SK-N-MC (cell line): ENCODE measurements at regions not wholly inside any gene's neighbourhood (a gene's known extent, or its start where the extent isn't known, plus 50 kb on each side); places are given as distances from the start of the nearest gene placed in this dataset.

Source experiments
- DNase-seq: peaks from one replicate; pipeline ENCODE4 v3.0.0-alpha.2; 2011; ENCODE audit warnings: low read depth, low spot score
- H3K27ac ChIP-seq: fragments of 200-600 bp; sonication (generic); 2 replicates; pipeline ENCODE4 v1.5.1; 2016; ENCODE audit warnings: mixed run types
- H3K36me3 ChIP-seq: fragments of 200-600 bp; sonication (generic); 2 replicates; pipeline ENCODE4 v1.6.1; 2017; ENCODE audit warnings: antibody characterized with exemption, low read length, mixed read lengths; ENCODE audit not compliant: insufficient read depth
- H3K4me3 ChIP-seq: fragments of 200-600 bp; sonication (generic); 2 replicates; pipeline ENCODE4 v1.5.1; 2016
- H3K9ac ChIP-seq: fragments of 200-600 bp; sonication (generic); 2 replicates; pipeline ENCODE4 v1.8.0; 2017; ENCODE audit warnings: mixed run types, mixed read lengths; ENCODE audit not compliant: insufficient read length
- H3K9me3 ChIP-seq: fragments of 200-600 bp; sonication (generic); 2 replicates; pipeline ENCODE4 v1.6.1; 2017; ENCODE audit warnings: low read depth, mild to moderate bottlenecking, antibody characterized with exemption, low read length, moderate library complexity, mixed read lengths
- EZH2 ChIP-seq: fragments of 200-600 bp; sonication (generic); IDR thresholded peaks from one replicate; pipeline ENCODE4 v1.6.1; 2017; ENCODE audit warnings: antibody characterized with exemption
- FOXP2 ChIP-seq: optimal IDR thresholded peaks from 2 replicates; pipeline ENCODE3; 2011; ENCODE audit warnings: mild to moderate bottlenecking, moderate library complexity; ENCODE audit not compliant: insufficient read depth; ENCODE audit errors: extremely low read length, control extremely low read depth
- POLR2AphosphoS5 ChIP-seq: IDR thresholded peaks from 2 replicates; pipeline ENCODE4 v1.6.1; 2012; ENCODE audit warnings: mild to moderate bottlenecking, low read depth, low read length, borderline replicate concordance

DNA sequence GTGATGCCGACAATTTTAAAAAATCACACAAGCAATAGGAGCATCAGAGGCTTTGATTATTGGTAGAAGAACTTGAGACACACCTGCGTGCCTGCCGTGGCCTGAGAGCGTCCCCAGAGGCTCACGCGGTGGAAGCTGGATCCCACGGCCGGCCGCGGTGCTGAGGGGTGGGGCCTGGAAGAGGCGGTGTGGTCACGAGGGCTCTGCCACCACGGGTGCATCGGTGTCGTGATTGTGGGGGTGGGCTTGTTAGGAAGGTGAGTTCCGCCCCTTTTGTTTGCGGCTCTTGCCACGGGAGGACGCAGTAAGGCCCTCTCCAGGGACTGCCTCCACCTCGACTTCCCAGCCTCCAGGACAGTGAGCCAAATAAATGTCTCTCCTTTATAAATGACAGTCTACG is 77.2 kb upstream of the ADRA2C start:
- no peak for TF ChIP-seq POLR2AphosphoS5
- TF ChIP-seq EZH2: no peak
- TF ChIP-seq FOXP2: no peak
- H3K4me3 ChIP-seq: no peak overlapping the region
- no peak overlapping the region for H3K27ac ChIP-seq
- no peak overlapping the region for H3K9ac ChIP-seq
- no peaks in the 10 kb centered on the region for H3K36me3 ChIP-seq
- no peaks in the 10 kb centered on the region for H3K9me3 ChIP-seq
- no peak for DNase-seq

DNA sequence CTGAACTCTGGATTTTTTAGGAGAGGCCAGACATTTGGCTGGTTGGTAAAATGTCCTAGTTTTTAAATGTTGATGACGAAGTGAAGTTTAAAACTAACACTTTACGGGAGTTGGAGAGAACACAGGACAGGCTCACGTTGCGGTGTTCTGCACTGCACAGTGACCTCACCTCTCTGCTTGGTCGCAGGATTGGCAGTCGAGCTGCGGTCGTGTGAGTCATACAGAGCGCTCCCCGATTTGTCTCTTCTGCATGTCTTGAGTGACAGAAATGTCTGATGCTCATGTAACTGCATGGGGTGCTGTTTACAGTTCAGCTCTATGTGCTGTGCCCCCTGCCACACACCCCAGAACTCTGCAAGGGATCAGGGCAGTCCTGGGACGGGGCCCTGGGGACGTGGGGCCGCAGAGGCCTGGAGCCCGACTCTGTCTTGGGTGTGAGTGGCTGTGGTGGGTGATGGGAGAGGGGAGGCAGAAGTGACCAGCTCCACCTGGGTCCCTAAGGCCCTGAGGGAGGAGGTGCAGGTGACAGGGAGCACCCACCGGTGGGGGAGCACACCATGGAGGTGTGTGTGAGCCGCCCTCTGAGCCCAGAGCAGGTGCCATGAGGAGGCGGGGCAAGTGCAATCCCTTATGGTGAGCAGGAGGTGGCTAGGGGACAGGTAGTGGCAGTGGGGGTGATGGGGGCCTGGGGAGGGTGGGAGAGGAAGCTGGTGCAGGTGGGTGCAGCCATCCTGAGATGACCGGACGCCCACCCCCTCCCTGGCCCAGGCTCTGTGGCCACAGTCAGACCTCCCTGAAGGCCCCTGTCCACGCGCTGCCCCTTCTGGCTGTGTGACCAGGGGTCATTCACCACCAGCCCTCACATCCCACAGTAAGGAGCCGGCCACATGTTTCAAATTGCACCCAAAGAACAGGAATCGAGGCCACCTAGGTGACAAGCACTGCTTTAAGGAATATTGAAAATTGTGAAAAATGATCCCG is 77.9 kb upstream of the ADRA2C start:
- H3K36me3 ChIP-seq: no peaks in the 10 kb centered on the region
- TF ChIP-seq EZH2: no peak
- TF ChIP-seq POLR2AphosphoS5: no peak
- no peak for TF ChIP-seq FOXP2
- no peak overlapping the region for H3K4me3 ChIP-seq
- H3K27ac ChIP-seq: no peak overlapping the region
- DNase-seq: no peak
- H3K9ac ChIP-seq: no peak overlapping the region
- no peaks in the 10 kb centered on the region for H3K9me3 ChIP-seq

DNA sequence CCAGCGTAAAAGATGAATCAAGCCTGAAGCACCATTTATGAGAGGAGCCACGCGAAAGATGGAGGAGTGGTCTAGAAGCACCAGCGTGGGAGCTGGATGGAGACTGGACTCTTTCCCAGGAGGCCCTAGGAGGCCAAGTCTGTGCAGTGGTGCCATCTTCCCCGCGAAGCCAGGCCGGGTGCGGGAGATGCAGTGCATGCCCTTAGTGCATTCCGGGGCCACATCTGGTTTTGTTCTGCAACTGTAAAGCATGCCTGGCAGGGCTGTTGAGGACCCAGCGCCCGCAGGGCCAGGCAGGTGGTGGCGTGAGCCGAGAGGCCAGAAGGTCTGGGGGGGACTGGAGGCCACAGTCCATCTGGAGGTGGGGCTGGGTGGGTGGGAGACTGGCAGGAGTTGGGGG is 78.6 kb upstream of the ADRA2C start:
- no peak for DNase-seq
- Histone ChIP-seq H3K9ac (no peak overlapping the region), H3K36me3 (no peaks in the 10 kb centered on the region), H3K9me3 (no peaks in the 10 kb centered on the region), H3K27ac (no peak overlapping the region), H3K4me3 (no peak overlapping the region)
- TF ChIP-seq POLR2AphosphoS5 (no peak), EZH2 (no peak), FOXP2 (no peak)

DNA sequence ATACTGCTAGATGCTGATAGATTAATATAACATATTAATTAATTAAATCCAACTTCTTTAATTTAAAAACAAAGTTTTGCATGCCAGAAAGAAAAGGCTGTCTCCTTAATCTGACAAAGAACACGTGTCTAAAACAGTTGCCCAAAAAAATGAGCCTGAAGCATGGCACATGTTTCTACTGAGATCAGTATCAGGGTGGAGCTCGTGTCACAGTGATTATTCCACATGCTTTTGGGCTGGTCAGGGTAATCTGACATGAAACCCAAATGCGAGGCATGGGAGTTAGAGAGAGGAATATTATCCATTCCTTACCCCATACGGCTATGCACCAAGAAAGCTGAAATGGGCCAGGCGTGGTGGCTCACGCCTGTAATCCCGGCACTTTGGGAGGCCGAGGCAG is 79.4 kb upstream of the ADRA2C start:
- Histone ChIP-seq H3K4me3 (no peak overlapping the region), H3K9ac (no peak overlapping the region), H3K27ac (no peak overlapping the region), H3K36me3 (no peaks in the 10 kb centered on the region), H3K9me3 (no peaks in the 10 kb centered on the region)
- DNase-seq: no peak
- TF ChIP-seq POLR2AphosphoS5: no peak
- TF ChIP-seq FOXP2: no peak
- no peak for TF ChIP-seq EZH2

DNA sequence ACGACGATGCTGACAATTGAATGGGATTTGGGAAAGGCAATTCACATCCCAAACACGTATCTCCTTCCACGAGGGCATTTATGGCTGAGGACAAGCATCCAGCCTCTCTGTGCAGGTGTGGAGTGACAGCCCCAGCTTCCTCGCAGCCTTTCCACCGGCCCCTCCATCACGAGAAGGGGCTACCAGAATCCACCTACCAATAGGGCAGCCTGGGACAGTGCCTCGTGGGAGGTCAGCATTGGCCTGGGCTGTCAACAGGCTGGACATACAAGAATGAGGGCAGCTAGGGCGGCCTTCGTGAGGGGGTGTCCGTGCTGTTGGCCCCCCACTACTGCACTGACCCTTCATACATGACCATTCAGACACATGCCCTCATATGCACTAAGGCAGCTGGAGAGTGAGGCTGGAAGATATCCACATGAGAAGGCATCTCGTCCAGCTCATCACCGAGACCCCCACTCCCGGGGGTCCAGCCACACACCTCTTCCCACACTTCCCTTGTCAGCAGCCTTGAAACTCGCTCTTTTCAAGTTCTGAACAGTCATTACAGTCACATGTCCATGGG is 81.0 kb upstream of the ADRA2C start:
- Histone ChIP-seq H3K27ac (no peak overlapping the region), H3K4me3 (no peak overlapping the region), H3K36me3 (no peaks in the 10 kb centered on the region), H3K9ac (no peak overlapping the region), H3K9me3 (no peaks in the 10 kb centered on the region)
- TF ChIP-seq EZH2: no peak
- TF ChIP-seq POLR2AphosphoS5: no peak
- no peak for TF ChIP-seq FOXP2
- DNase-seq: no peak

DNA sequence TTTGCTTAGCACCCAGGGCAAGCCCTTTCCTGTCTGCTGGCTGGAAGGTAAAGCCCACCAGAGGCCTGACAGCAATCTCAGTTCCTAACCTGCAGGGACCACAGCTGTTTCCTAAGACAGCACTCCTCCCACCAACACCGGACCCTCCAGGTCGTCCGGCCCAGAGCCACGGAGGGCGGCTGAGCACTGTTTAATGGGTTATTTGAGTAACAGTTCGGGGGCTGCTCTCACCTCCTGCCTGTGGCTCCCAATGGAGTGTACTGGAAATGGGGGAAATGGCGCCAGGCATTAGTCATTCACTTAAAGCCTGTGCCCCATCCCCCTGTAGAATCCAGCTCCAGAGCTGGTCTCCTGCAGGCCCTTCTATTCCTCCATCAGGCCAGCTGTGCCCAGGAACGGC is 81.6 kb upstream of the ADRA2C start:
- no peak overlapping the region for H3K27ac ChIP-seq
- H3K4me3 ChIP-seq: no peak overlapping the region
- TF ChIP-seq EZH2: no peak
- TF ChIP-seq POLR2AphosphoS5: no peak
- no peak for TF ChIP-seq FOXP2
- no peak overlapping the region for H3K9ac ChIP-seq
- H3K9me3 ChIP-seq: no peaks in the 10 kb centered on the region
- no peaks in the 10 kb centered on the region for H3K36me3 ChIP-seq
- no peak for DNase-seq

DNA sequence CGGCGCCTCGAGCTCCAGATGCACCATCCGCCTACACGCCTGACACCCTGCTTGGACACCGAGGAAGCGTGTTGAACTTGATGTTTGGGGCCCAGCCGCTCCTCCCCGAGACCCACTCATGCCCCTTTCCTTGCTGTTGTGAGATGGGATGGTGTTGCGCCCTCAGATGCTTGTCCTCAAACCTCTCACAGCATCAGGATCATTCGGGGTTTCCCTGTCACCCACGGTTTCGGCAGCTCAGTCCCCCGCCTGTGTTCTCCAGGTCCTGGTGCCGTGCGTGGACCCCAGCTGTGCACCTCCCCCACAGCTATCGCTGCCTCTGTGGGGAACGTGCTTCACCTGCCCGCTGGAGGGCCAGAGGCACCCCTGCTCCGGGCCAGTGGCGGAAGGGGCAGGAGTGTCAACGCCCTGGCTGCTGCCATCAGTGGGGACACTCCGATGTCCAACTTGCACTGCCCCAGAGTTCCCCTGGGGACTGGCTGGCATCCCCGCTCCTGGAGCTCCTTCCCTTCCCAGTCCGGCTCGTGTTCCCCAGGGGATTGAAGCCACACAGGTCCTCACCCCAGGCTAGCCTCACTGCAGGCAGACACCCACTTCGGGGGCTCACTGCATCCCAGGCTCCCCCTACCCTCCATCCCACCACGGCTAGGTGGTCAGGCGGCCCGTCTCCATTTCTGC is 82.3 kb upstream of the ADRA2C start:
- TF ChIP-seq FOXP2 (no peak), POLR2AphosphoS5 (no peak), EZH2 (no peak)
- no peak for DNase-seq

DNA sequence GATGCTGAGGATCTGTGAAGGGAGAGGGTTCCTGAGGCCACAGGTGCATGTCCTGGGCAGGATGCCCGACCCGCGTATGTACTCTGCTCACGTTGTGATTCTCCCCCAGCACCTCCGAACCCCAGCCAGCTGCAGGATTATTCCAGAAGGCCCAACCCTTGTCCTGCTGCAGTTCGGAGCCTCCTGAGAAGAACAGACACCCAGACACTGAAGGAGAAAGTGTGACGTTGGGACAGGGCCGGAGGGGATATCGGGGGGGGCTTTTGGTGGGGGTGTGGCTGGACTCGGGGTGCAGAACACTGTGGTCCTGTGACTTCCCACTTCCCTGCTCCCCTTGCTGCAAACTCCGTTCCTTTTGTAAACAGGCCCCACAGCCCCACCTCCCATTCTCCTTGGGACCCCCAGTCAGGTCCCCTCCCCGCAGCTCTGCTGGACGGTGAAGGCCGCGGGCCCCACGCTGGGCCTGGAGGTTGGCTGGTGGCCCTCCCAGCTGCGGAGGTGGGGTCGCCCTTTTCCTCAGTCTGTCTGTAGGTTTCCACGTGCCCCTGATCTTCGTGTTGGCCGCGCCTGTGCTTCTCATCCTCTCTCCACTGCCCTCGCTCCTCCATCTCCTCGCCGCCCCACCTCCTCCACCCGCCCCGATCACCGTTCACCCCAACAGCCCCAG is 83.0 kb upstream of the ADRA2C start:
- no peak overlapping the region for H3K9ac ChIP-seq
- no peak for TF ChIP-seq POLR2AphosphoS5
- no peak for TF ChIP-seq EZH2
- no peak for TF ChIP-seq FOXP2
- DNase-seq: no peak
- H3K9me3 ChIP-seq: no peaks in the 10 kb centered on the region
- H3K4me3 ChIP-seq: no peak overlapping the region
- no peak overlapping the region for H3K27ac ChIP-seq
- H3K36me3 ChIP-seq: no peaks in the 10 kb centered on the region

More for the DNA sequence above, 82.3 kb upstream of the ADRA2C start:
- no peaks in the 10 kb centered on the region for H3K9me3 ChIP-seq
- H3K4me3 ChIP-seq: no peak overlapping the region
- H3K27ac ChIP-seq: no peak overlapping the region
- no peaks in the 10 kb centered on the region for H3K36me3 ChIP-seq
- no peak overlapping the region for H3K9ac ChIP-seq
